GM21825 (cell line): ENCODE measurements at regions not wholly inside any gene's neighbourhood (a gene's known extent, or its start where the extent isn't known, plus 50 kb on each side); places are given as distances from the start of the nearest gene placed in this dataset.
A peak's percentile ranks its signal among the peaks of the same experiment; 100 is the strongest.
"Not testable (repeated sequence)": the region's sequence is repeated elsewhere in the genome, so short reads cannot be mapped to it uniquely, and the experiment has no call there.

ENCODE experiments used
- ATAC-seq: cut with Tn5 transposase; IDR thresholded peaks from one replicate; pipeline ENCODE4 v1.9.1; 2021; ENCODE audit warnings: mild to moderate bottlenecking, moderate library complexity; ENCODE audit not compliant: unreplicated experiment

DNA sequence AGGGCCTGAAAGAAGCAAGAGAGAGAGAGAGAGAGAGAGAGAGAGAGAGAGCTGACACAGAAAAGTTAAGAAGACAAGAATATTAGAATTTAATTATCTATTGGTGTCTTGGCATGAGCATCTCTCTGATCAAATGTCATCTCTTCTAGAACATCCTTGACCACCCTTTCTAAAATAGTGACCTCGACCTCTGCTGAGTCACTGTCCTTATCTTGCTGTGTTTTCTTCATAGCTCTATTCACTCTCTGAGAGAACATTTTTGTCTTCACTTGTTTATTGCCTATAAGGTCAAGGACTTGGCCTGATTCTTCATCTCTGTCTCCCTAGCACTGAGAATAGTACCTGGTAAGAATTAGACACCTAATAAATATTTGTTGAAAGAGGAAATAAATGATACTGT is 383.8 kb upstream of the RPS23 start:
- no peak for ATAC-seq

- ATAC-seq: no peak
These were observed 383.3 kb upstream of the RPS23 start for GRCh38 chr5:82661462-82661861.

- no peak for ATAC-seq
These were observed 381.0 kb upstream of the RPS23 start for GRCh38 chr5:82659115-82659514.

- ATAC-seq: no peak
These were observed 379.0 kb upstream of the RPS23 start for GRCh38 chr5:82657033-82657699.

DNA sequence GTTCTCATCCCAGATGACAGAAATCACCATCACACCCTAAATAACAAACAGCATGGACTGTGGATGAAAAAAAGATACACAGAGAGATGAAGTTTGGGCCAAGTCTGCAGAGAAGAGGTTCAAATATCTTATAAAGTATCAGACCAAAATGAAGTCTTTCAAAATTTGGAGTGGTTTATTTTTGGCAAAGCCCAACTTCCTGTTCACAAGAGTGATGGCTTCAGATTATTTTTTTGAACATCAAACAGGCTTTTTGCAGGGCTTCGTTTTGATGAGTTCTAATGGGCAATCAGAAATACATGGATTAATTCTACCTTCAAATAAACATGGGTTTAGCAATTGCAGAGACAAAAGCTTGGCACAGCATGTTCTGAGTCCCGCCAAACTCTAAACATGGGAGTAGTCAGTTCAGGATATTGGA is 378.2 kb upstream of the RPS23 start:
- no peak for ATAC-seq

DNA sequence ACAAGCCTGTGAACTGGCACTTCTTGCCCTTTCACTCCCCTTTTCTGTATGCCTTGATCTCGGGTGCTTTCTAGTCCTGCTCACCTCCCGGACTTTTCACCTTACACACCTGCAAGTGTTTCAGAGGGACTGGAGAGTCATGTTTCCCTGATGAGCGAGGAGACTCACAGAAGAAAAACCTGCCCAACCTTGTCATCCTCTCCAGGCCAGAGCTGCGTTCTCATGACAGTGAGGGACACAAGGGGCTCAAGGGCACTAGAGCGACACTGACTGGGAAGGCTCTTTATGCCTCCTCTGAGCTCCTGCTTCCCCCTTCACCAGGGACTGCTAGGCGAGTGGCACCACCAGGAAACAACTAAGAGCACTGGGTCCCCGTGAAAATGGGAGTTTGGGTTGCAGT is 376.9 kb upstream of the RPS23 start:
- ATAC-seq: no peak

DNA sequence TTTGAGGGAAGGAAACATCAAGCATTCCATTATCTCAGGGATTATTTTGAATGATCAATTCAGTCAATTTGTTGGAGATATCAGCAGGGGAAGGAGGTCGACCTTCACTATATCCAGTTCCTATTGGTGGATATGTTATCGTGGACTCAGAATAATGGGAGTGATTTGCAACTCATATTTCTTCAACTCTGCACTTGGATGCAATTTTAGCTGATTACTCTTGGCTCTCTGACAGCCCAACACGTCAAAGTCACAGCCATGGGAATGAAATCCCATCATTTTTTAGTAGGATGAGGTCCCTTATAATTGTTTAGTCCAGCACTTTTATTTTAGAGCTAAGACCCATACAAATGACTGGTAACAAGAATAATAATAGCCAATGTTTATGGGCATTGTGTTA is 371.8 kb upstream of the RPS23 start:
- ATAC-seq: no peak

DNA sequence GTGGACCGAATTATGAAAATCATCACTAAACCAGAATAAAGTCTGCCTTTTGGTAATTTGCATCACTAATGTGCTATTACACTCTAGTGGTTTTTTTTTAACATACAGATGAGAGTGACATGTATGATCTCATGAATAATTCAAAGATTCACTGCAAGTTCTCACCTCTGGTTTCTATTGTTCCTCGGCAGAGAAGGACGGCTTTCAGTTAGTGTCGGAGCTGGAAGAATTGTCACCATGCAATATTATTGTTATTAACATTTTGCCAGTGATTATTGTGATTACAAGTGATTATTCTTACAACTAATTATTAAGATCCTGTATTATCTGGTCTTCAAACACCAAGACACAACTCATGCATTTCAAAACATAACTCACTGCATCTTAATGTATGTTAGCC is 366.6 kb upstream of the RPS23 start:
- ATAC-seq: no peak

GRCh38 chr5:82644229-82644628 is 366.1 kb upstream of the RPS23 start:
- no peak for ATAC-seq

DNA sequence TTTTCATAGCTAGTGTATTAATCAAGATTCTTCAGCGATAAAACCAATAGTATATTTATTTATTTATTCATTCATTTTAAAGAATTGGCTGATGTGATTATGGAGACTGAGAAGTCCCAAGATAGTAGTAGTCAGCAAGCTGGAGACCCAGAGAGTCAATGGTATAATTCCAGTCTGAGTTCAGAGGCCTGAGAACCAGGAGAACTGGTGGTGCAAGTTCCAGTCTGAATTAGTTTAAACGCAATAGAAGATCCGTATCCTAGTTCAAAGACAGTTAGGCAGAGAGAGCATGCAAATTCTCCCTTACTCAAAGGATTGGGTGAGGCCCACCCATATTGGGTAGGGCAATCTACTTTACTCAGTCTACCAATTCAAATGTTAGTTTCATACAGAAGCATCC is 364.2 kb upstream of the RPS23 start:
- ATAC-seq: no peak

GRCh38 chr5:82641331-82642003 is 363.3 kb upstream of the RPS23 start:
- ATAC-seq: peak; percentile 73

- ATAC-seq: no peak
These were observed 362.8 kb upstream of the RPS23 start for GRCh38 chr5:82640916-82641315.

- no peak for ATAC-seq
These were observed 361.4 kb upstream of the RPS23 start for GRCh38 chr5:82639393-82640144.

DNA sequence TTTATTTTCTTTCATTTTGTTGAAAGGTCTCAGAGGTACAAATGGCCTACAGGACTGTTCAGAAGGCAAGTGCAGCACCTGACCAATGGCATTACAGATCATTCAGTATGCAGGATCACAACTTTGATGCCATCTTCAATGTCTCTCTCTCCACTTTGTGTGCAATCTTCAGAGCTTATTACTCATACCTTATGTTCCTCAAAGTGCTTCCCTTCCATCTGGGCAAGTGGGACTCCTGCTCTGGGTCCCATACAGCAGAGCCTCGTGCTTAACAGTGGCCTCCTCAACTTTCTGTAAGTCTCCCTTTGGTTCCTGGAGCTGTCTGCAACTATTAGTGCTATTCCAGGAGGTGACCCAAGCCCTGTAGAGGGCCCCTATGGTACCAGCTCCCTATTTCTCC is 358.4 kb upstream of the RPS23 start:
- no peak for ATAC-seq

DNA sequence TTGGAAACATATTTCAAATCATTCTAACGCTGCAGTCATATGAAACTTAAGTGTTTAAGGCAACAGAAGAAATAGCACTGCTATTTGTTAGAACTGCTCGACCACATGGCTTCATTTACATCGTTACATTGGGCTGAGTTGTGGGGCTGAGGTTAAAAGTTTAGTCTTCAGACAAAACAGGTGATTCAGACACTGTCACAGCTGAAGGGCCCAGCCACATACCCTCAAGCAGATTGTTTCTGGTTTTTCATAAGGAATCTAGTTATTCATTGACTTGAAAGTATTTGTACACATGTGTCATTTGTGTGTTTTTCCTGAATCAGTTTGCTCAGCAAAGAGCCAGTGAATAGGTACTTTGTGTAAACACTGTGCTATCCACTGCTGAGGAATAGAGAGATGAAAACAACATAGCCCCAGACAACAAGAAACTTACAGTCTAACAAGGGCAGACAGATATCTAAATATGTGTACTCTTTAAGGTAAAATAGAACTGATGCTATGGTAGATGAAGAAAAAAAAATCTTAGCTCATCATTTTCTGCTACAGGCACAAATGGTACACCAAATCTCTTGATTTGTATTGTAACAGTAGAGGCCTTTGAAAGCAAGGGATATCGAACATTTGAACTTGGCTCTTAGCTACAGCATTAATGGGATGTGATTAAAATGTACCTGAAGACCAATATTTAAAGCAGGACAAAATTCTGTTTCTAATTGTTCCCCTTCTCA is 357.6 kb upstream of the RPS23 start:
- peak; percentile 69 for ATAC-seq

- ATAC-seq: no peak
These were observed 350.3 kb upstream of the RPS23 start for GRCh38 chr5:82628364-82628910.

DNA sequence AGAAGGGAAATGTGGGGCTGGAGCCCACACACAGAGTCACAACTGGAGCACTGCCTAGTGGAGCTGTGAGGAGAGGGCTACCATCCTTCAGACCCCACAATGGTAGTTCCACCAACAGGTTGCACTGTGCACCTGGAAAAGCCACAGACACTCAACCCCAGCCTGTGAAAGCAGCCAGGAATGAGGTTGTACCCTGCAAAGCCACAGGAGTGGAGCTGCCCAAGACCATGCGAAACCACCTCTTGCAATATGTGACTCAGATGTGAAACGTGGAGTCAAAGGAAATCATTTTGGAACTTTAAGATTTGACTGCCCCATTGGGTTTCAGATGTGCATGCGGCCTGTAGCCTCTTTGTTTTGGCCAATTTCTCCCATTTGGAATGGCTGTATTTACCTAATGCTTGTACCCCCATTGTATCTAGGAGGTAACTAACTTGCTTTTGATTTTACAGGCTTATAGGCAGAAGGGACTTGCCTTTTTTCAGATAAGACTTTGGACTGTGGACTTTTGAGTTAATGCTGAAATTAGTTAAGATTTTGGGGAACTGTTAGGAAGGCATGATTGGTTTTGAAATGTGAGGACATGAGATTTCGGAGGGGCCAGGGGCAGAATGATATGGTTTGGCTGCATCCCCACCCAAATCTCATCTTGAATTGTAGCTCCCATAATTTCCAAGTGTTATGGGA is 348.9 kb upstream of the RPS23 start:
- not testable (repeated sequence) for ATAC-seq

DNA sequence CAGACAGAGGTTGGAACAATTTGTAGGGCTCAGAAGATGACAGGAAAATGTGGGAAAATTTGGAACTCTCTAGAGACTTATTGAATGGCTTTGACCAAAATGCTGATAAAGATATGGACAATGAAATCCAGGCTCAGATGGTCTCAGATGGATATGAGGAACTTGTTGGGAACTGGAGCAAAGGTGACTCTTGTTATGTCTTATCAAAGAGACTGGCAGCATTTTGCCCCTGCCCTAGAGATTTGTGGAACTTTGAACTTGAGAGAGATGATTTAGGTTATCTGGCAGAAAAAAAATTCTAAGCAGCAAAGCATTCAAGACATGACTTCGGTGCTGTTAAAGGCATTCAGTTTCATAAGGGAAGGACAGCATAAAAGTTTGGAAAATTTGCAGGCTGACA is 347.9 kb upstream of the RPS23 start:
- not testable (repeated sequence) for ATAC-seq

DNA sequence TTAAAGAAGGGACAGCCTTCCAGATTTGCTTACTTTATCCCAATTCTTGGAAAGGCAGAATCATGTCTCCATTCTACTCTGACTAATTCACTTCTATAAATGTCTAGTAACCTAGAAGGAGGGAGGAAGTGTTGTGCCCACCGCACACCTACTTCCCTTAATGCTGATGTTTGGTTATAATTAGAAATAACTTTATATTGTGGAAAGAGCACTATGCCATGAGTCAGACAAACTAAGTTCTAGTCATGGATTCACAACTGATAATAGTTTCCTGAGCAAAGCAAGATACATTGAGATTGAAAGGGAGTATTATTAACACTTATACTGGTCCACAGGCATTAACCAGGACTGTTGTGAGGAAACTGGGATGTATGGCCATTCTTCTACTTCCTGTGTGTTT is 345.9 kb upstream of the RPS23 start:
- ATAC-seq: no peak

- no peak for ATAC-seq
These were observed 344.8 kb upstream of the RPS23 start for GRCh38 chr5:82622711-82623514.
